ENCODE measurements at regions not wholly inside any gene's neighbourhood (a gene's known extent, or its start where the extent isn't known, plus 50 kb on each side); places are given as distances from the start of the nearest gene placed in this dataset.

DNA sequence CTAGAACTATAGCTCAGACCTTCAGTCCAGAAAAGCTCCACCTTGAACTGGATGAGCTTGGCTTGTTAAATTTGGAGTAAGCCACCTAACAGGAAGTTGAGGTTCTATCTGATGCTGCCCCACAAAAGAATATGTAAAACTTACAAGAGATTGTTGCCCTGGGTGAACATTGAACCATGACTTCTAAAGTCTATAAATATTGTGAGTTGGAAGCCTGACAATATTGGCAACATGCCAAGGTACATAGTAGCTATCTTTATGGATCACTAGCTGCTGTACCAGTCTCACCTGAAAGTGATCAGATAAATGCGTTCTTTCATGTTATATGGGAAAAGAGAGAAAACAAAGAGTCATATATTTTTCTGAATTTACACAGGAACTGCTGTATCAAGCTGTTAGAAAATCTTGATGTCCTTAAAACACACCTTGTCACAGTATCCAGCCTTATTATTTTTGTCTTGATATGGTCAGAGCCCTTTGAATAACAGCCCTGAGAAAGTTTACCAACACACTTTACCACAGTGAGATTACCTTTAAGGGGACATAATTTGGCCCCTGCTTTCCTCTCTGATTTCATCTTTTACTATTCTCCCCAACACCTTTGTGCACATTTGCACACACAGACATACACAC, 92.0 kb downstream of the LSMEM1 start (continued):
- TF ChIP-seq, protein P1, sequence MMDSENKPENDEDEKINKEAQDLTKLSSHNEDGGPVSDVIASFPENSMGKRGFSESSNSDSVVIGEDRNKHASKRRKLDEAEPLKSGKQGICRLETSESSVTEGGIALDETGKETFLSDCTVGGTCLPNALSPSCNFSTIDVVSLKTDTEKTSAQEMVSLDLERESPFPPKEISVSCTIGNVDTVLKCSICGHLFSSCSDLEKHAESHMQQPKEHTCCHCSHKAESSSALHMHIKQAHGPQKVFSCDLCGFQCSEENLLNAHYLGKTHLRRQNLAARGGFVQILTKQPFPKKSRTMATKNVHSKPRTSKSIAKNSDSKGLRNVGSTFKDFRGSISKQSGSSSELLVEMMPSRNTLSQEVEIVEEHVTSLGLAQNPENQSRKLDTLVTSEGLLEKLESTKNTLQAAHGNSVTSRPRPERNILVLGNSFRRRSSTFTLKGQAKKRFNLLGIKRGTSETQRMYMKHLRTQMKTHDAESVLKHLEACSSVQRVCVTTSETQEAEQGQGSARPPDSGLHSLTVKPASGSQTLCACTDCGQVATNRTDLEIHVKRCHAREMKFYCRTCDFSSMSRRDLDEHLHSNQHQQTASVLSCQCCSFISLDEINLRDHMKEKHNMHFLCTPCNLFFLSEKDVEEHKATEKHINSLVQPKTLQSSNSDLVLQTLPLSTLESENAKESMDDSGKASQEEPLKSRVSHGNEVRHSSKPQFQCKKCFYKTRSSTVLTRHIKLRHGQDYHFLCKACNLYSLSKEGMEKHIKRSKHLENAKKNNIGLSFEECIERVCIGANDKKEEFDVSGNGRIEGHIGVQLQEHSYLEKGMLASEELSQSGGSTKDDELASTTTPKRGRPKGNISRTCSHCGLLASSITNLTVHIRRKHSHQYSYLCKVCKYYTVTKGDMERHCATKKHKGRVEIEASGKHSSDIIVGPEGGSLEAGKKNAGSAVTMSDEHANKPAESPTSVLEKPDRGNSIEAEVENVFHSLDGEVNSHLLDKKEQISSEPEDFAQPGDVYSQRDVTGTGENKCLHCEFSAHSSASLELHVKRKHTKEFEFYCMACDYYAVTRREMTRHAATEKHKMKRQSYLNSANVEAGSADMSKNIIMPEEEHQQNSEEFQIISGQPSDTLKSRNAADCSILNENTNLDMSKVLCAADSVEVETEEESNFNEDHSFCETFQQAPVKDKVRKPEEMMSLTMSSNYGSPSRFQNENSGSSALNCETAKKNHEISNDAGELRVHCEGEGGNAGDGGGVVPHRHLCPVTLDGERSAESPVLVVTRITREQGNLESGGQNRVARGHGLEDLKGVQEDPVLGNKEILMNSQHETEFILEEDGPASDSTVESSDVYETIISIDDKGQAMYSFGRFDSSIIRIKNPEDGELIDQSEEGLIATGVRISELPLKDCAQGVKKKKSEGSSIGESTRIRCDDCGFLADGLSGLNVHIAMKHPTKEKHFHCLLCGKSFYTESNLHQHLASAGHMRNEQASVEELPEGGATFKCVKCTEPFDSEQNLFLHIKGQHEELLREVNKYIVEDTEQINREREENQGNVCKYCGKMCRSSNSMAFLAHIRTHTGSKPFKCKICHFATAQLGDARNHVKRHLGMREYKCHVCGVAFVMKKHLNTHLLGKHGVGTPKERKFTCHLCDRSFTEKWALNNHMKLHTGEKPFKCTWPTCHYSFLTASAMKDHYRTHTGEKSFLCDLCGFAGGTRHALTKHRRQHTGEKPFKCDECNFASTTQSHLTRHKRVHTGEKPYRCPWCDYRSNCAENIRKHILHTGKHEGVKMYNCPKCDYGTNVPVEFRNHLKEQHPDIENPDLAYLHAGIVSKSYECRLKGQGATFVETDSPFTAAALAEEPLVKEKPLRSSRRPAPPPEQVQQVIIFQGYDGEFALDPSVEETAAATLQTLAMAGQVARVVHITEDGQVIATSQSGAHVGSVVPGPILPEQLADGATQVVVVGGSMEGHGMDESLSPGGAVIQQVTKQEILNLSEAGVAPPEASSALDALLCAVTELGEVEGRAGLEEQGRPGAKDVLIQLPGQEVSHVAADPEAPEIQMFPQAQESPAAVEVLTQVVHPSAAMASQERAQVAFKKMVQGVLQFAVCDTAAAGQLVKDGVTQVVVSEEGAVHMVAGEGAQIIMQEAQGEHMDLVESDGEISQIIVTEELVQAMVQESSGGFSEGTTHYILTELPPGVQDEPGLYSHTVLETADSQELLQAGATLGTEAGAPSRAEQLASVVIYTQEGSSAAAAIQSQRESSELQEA (IDR thresholded peaks at IDR 0.05; ENCODE audit: low read depth): no peak
